GM12874 (cell line): ENCODE measurements at regions not wholly inside any gene's neighbourhood (a gene's known extent, or its start where the extent isn't known, plus 50 kb on each side); places are given as distances from the start of the nearest gene placed in this dataset.

Source experiments
- TF ChIP-seq, protein P1 (sequence below): IDR thresholded peaks from 2 replicates; pipeline ENCODE4 v1.5.1; 2011; ENCODE audit warnings: low read depth, mild to moderate bottlenecking, control low read depth, low read length, moderate library complexity; ENCODE audit not compliant: insufficient read depth

DNA sequence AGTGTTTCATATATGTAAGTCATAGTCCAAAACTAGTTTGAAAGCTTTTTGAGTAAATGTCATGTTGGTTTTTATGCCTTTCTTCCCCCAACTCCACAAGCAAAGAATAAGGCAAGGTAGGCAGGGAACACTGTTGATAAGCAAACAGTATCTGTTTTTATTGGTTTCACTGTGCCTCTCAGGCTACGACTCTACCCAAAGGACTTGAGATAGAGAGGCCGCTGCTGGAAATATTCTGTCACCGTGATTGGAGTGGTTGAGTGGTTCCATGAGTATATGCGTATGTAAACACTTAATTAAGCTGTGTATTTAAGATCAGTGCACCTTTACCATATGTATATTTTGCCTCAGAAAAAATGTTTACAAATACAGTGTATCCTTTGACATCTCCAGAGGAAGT lies 138.1 kb upstream of the KIF26B start:
- TF ChIP-seq, protein P1, sequence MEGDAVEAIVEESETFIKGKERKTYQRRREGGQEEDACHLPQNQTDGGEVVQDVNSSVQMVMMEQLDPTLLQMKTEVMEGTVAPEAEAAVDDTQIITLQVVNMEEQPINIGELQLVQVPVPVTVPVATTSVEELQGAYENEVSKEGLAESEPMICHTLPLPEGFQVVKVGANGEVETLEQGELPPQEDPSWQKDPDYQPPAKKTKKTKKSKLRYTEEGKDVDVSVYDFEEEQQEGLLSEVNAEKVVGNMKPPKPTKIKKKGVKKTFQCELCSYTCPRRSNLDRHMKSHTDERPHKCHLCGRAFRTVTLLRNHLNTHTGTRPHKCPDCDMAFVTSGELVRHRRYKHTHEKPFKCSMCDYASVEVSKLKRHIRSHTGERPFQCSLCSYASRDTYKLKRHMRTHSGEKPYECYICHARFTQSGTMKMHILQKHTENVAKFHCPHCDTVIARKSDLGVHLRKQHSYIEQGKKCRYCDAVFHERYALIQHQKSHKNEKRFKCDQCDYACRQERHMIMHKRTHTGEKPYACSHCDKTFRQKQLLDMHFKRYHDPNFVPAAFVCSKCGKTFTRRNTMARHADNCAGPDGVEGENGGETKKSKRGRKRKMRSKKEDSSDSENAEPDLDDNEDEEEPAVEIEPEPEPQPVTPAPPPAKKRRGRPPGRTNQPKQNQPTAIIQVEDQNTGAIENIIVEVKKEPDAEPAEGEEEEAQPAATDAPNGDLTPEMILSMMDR, result no peak

DNA sequence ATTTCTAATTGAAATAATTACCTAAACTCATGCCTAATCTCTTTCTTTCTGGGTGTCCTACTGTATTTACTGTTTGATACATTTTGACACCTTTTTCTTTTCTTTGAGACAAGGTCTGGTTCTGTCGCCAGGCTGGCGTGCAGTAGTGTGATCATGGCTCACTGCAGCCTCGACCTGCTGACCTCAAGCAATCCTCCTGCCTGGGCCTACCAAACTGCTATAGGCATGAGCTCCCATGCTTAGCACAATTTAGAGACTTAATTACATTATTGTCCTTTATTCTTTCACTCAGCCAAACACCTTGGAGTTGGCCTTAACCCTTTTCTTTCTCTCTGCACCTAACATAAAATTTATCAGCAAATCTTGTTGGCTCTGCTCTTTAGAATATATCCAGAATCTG lies 139.8 kb upstream of the KIF26B start:
- TF ChIP-seq, protein P1, result no peak

DNA sequence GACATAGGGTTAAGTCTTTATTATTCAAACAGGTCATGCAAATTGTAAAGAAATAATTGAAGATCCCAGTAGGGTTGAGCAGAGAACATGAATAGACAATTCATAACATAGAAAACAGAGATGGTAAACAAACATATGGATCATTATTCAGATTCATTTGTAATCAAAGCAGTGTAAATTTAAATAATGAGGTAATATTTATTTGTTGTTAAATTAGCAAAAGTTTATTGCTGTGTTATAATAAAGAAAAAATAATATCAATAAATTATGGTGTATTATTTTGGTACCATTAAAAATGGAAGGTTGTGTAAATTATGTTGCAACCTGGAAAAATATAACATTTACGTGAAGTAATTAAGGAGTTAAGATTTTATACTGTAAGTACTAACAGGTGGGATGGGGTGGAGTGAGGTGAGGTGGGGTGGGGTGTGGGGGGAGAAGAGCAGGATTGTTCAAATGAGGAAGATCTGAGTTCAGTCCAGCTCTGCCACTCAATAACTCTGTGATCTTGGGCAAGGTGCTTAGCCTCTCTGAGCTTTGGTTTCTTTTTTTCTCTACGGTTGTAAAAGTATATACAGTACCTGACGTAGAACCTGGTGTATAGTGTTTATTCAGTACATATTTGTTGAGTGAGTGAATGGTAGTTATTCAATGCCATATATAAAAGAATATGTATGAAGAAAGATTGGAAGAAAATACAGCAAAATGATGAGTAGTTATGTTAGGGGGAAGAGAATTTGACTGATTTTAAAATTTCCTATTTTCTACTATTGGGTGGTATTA lies 140.3 kb upstream of the KIF26B start:
- TF ChIP-seq, protein P1, result no peak

DNA sequence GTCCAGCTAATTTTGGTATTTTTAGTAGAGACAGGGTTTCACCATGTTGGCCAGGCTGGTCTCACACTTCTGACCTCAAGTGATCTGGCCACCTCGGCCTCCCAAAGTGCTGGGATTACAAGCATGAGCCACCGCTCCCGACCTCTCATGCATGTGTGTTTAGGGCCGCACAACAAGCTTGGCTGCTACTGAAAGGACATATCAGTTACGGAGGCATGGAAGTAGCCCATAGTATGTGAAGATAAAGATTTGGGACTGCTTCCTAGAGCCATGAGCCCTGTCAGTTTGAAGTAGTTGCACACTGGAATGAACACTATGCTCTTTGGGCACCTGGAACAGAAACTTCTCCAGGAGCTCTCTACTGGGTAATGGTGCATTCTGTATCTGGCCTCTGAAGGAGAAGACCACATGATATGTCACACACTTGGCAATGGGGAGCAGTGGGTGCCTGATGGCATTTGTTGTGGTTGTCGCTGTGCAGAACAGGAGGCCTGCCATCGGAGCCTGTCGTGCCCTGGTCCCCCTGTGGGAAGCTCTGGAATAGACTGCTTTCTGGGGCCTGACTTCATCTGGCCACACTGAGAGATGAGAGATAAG lies 144.7 kb upstream of the KIF26B start:
- TF ChIP-seq, protein P1, result no peak

DNA sequence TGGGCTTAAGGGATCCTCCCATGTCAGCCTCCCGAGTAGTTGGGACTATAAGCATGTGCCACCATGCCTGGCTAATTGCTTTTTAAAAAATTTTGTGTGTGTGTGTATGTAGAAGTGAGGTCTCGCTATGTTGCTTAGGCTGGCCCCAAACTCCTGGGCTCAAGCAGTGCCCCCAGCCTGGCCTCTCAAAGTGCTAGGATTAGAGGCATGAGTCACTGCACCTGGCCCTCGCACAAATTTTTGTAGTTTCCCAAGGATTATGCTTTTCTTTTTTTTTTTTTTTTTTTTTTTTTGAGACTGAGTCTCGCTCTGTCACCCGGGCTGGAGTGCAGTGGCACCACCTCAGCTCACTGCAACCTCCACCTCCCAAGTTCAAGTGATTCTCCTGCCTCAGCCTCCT lies 144.4 kb upstream of the HNRNPU start:
- TF ChIP-seq, protein P1, result no peak

DNA sequence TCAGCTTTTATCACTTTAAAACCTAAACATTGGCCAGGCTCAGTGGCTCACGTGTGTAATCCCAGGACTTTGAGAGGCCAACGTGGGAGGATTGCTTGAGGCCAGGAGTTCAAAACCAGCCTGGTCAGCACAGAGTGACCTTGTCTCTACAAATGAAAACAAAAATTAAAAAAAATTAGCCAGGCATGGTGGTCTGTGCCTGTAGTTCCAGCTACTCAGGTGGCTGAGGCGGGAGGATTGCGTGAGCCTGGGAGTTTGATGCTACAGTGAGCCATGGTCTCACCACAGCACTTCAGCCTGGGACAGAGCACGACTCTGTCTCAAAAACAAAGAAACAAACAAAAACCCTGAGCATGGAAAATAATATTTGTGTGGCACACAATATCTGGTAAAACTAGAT lies 143.5 kb upstream of the HNRNPU start:
- TF ChIP-seq, protein P1, result no peak

DNA sequence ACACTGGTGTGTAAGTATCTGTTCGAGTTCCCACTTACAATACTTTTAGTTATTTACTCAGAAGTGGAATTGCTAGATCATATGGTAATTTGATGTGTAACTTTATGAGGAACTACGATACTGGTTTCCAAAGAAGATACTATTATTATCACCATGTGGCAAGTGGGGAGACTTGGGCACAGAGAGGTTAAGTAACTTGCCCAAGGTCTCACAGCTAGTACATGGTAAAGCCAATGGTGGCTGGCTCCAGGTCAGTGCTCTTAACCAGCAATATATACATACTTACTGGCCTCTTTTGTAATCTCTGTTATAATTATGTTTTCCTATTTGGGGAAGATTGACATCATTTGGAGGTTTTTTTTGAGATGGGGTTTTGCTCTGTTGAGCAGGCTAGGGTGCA lies 138.9 kb upstream of the HNRNPU start:
- TF ChIP-seq, protein P1, result no peak
